Pancreas (tissue), 10 donors: ENCODE measurements at regions not wholly inside any gene's neighbourhood (a gene's known extent, or its start where the extent isn't known, plus 50 kb on each side); places are given as distances from the start of the nearest gene placed in this dataset.
A peak's percentile ranks its signal among the peaks of the same experiment; 100 is the strongest.

ENCODE experiments used
- ATAC-seq, 4 donors: fragments of 200-7000 bp; cut with Tn5 transposase; one replicate each; pipeline versions ENCODE4 v1.8.0 to v1.9.1; 2020; ENCODE audit warnings: mild to moderate bottlenecking in 4 of 4, moderate library complexity in 4 of 4
- DNase-seq, 6 donors: peaks; one replicate each; pipeline ENCODE4 v3.0.0-alpha.2; 2020
- FAIRE-seq: peaks from 2 replicates; lab custom pipeline; 2012; peaks lifted over from hg19 to GRCh38; lab: Jason Lieb, UNC
- H3K27ac ChIP-seq, 4 donors: fragments of 200-600 bp; sonication (generic); 1 replicate in 3 of 4; 2 replicates in 1 of 4; pipeline versions ENCODE4 v1.5.0 to v1.8.0; 2020
- H3K27me3 ChIP-seq, 4 donors: fragments of 200-600 bp; one replicate each; pipeline ENCODE4 v1.8.0; 2021
- H3K36me3 ChIP-seq, 3 donors: fragments of 200-600 bp; sonication (generic) in 1 of 3; one replicate each; pipeline versions ENCODE4 v1.5.0 to v1.8.0; 2020 to 2021
- H3K4me1 ChIP-seq, 3 donors: fragments of 200-600 bp; one replicate each; pipeline ENCODE4 v1.8.0; 2021
- H3K4me3 ChIP-seq, 4 donors: fragments of 200-600 bp; sonication (generic) in 2 of 4; one replicate each; pipeline versions ENCODE4 v1.5.0 to v1.8.0; 2020 to 2021
- H3K9me3 ChIP-seq, 4 donors: fragments of 200-600 bp; one replicate each; pipeline ENCODE4 v1.8.0; 2021
- WGBS, 2 donors: extraction: QIAGEN DNeasy Blood & Tissue Kit; methylation state at CpG; one replicate each; pipeline ENCODE4 v1.1.7; 2013; 5-methylcytosine and 5-hydroxymethylcytosine counted together
- intact Hi-C, 3 donors: fragments of 100-400 bp; cut with DNase I; formaldehyde crosslinking; loops; one replicate each; pipeline versions ENCODE4 v1.11.1 to v1.14.2; 2022
- TF ChIP-seq, protein P1 (sequence below), 4 donors: fragments of 200-600 bp; sonication (generic) in 3 of 4; IDR thresholded peaks; one replicate each; pipeline versions ENCODE4 v1.5.0 to v1.8.0; 2021; ENCODE audit warnings: antibody characterized with exemption in 4 of 4
- donor health status: healthy with polysubstance abuse.
- donor health status: DM: no; HTN: no; CAD: no; lungs with moderate emphysema.
- donor health status: DM: no; HTN: no; CAD: no.
- donor health status: control.
- donor health status: control.
- donor health status: Bipolar disorder and iron deficiency.
- donor health status: DM: yes; HTN: yes; CAD: no.
- donor health status: DM: no; HTN: no; CAD: no.
- donor health status: DM: no; HTN: no; CAD: no.
- donor health status: DM: yes; HTN: yes; CAD: no.

DNA sequence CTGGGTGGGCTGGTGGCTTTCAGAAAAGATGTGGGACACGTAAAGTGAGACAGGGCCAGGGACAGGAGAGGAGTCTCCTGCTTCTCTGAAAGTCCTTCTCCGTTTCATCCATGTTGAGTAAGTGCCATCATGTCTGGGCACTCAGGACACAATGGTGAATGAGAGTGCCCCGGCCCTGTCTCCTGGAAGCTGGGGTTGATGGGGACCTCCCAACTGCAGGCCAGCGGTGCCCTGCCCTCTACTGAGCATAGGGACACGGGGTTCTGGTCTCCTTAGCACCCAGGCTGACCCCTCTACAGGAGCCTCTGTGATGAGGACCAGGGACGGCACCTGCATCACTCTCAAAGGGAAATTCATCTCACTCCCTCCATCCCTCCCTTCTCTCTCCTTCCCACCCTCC, 772.3 kb downstream of the BRD1 start:
- TF ChIP-seq, protein P1, sequence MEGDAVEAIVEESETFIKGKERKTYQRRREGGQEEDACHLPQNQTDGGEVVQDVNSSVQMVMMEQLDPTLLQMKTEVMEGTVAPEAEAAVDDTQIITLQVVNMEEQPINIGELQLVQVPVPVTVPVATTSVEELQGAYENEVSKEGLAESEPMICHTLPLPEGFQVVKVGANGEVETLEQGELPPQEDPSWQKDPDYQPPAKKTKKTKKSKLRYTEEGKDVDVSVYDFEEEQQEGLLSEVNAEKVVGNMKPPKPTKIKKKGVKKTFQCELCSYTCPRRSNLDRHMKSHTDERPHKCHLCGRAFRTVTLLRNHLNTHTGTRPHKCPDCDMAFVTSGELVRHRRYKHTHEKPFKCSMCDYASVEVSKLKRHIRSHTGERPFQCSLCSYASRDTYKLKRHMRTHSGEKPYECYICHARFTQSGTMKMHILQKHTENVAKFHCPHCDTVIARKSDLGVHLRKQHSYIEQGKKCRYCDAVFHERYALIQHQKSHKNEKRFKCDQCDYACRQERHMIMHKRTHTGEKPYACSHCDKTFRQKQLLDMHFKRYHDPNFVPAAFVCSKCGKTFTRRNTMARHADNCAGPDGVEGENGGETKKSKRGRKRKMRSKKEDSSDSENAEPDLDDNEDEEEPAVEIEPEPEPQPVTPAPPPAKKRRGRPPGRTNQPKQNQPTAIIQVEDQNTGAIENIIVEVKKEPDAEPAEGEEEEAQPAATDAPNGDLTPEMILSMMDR (IDR thresholded peaks at IDR 0.05), result no peak
- intact Hi-C loops, result no loop called here
- no peaks in the 10 kb centered on the region for H3K4me1 ChIP-seq
- H3K9me3 ChIP-seq, result no peaks in the 10 kb centered on the region
- no peak overlapping the region for H3K27ac ChIP-seq
- FAIRE-seq (no peak), ATAC-seq (no peak), DNase-seq (peak in 1 of 6 donors; percentile 46)
- no peaks in the 10 kb centered on the region for H3K27me3 ChIP-seq
- WGBS, 2 donors, result 88 to 91% methylated on average over 6 of the region's 6 CpGs
- no peak overlapping the region for H3K4me3 ChIP-seq
- no peaks in the 10 kb centered on the region for H3K36me3 ChIP-seq

DNA sequence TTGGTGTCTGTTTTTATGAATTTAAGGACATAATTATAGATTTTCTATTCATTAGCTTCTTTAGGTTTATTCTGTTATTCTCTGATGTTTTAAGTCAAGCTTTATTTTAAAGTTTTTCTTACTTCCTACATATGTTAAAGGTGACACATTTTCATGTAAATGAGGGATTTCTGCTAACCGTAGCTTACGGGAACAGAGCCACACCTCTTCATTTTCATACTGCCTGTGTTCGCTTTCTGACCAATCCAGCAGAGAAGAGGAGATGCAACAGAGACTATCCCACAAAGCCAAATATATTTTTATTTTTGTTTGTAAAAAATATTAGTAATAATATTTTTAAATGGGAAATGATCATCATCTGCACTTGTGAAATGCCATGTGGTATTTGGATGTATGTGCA, 774.1 kb downstream of the BRD1 start:
- DNase-seq, result no peak
- Histone ChIP-seq H3K4me3 (no peak overlapping the region), H3K27ac (no peak overlapping the region), H3K4me1 (no peaks in the 10 kb centered on the region), H3K9me3 (no peaks in the 10 kb centered on the region), H3K27me3 (no peaks in the 10 kb centered on the region), H3K36me3 (no peaks in the 10 kb centered on the region)
- 92% methylated on average over 3 of the region's 3 CpGs for WGBS, 2 donors
- no peak for ATAC-seq
- FAIRE-seq, result no peak
- intact Hi-C loops, result no loop called here
- TF ChIP-seq, protein P1 (IDR thresholded peaks at IDR 0.05), result no peak

DNA sequence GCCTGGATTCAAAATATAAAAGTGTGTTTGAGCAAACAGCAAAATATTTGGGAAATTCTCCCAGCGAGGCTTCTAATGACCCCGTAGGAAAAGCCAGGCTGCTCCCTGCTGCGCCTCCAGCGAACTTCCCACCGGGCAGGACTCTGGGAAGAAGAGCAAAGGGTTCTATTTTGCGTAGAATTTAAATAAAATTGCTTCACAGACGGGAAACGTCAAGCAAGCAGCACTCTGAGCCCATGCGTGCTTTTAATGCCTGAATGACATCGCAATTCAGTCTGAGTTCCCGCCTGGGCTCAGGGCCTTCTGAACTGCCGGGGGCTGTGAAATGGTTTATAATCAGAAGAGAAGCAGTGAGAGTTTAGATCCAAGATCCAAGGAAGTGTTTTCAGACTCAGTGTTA, 775.1 kb downstream of the BRD1 start:
- 64 to 79% methylated on average over 12 of the region's 12 CpGs for WGBS, 2 donors
- no peaks in the 10 kb centered on the region for H3K27me3 ChIP-seq
- no peak for ATAC-seq
- H3K36me3 ChIP-seq, result no peaks in the 10 kb centered on the region
- H3K4me1 ChIP-seq, result no peaks in the 10 kb centered on the region
- no peaks in the 10 kb centered on the region for H3K9me3 ChIP-seq
- H3K27ac ChIP-seq, result no peak overlapping the region
- FAIRE-seq, result no peak
- DNase-seq, result no peak
- TF ChIP-seq, protein P1 (IDR thresholded peaks at IDR 0.05), result no peak
- H3K4me3 ChIP-seq, result peak overlapping the region in 3 of 4 donors; percentile 27 to 35 (median 32)
- intact Hi-C loops, result no loop called here

DNA sequence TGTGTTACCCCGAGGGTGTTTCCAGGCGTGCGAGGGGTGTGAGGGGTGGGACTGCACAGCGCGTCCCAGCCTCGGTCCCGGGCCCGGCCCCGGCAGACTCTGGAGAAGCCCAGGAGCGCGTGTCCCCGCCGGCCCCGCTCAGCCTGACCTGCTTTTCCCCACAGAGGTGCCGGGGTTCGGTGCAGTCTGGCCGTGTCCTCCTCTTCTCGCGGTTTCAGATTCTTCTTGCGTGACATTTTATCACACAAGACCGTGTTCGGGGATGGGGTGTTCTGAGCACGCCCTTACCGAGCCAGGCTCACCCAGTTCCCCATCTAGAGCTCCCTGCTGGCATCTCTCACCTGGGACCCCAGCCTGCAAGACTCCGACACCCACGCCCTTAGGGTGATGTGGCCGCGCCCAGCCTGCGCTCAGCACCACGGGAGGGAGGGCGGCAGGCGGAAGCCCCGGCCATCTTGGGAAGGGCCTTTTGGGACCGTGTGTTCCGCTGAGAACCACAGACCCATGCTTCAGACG, 775.6 kb downstream of the BRD1 start:
- H3K27ac ChIP-seq, result no peak overlapping the region
- peak in 5 of 6 donors; percentile 37 to 75 (median 59) for DNase-seq
- intact Hi-C loops, result no loop called here

DNA sequence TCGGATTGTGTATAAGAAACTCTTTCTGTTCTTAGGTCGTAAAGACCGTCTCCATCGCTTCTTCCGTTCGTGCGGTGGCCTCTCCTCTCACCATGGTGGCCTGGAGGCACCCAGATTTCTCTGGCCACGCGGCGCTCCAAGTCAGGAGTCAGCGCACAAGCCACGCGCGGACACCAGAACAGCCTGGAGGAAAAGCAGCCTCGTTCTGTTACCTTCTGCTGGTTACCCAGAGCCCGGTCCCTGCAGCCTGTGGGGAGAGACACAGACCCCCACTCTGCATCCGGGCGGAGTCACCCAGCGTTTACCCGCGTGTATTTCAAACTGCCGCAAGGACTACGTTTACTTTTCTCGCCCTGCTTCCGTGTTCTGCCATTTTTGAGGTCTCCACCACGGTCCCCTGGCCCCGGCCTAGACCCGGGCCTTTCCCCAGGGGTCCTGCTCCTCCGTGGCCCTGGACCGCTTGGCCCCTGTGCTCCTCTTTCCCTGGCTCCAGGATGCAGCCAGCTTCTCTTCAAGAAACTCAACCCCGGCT, 776.1 kb downstream of the BRD1 start:
- WGBS, 2 donors, result 64 to 85% methylated on average over 30 to 31 of the region's 31 CpGs
- DNase-seq, result no peak

More for the DNA sequence above, 775.6 kb downstream of the BRD1 start:
- Histone ChIP-seq H3K4me3 (peak overlapping the region; percentile 27 to 35 (median 32)), H3K4me1 (no peaks in the 10 kb centered on the region), H3K9me3 (no peaks in the 10 kb centered on the region), H3K27me3 (no peaks in the 10 kb centered on the region), H3K36me3 (no peaks in the 10 kb centered on the region)
- peak; percentile 80 to 97 (median 90) for ATAC-seq
- FAIRE-seq, result no peak
- WGBS, 2 donors, result 45 to 72% methylated on average over 33 to 36 of the region's 36 CpGs
- TF ChIP-seq, protein P1 (IDR thresholded peaks at IDR 0.05), result no peak

More for the DNA sequence above, 776.1 kb downstream of the BRD1 start:
- peak overlapping the region; percentile 27 to 35 (median 32) for H3K4me3 ChIP-seq
- FAIRE-seq, result no peak
- TF ChIP-seq, protein P1 (IDR thresholded peaks at IDR 0.05), result no peak
- H3K4me1 ChIP-seq, result no peaks in the 10 kb centered on the region
- intact Hi-C loops, result no loop called here
- H3K27me3 ChIP-seq, result no peaks in the 10 kb centered on the region
- ATAC-seq, result peak in 2 of 4 donors; percentile 60 to 71
- H3K36me3 ChIP-seq, result no peaks in the 10 kb centered on the region
- no peaks in the 10 kb centered on the region for H3K9me3 ChIP-seq
- no peak overlapping the region for H3K27ac ChIP-seq
